ENCODE measurements at regions not wholly inside any gene's neighbourhood (a gene's known extent, or its start where the extent isn't known, plus 50 kb on each side); places are given as distances from the start of the nearest gene placed in this dataset.

DNA sequence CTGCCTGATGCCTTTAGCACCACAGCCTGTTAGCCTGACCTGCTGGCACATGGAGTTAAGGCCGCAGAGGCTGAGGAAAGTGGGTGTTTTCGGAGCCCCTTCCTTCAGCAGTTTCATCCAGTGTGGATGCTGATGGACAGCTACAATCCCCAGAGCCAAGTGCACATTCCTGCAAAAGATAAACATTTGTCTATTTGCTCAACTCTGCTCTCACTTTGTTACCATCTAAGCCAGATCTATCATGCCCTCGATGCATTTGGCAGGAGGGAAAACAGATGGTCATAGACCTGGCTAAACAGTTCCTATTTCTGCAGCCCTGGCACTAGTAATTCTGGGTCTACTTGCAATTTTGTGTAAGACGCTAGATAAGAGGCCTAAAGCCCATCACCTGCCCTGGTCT is 312.9 kb upstream of the RASGRP1 start:
- TF ChIP-seq CTCF (IDR thresholded peaks at IDR 0.05), result no peak
- TF ChIP-seq, protein P1, sequence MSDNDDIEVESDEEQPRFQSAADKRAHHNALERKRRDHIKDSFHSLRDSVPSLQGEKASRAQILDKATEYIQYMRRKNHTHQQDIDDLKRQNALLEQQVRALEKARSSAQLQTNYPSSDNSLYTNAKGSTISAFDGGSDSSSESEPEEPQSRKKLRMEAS (IDR thresholded peaks at IDR 0.05), result no peak
- no peak for TF ChIP-seq POLR2A (IDR thresholded peaks at IDR 0.05; ENCODE audit: low read length)
- no peak for TF ChIP-seq MYC (IDR thresholded peaks at IDR 0.05; ENCODE audit: borderline replicate concordance, low read length)
- TF ChIP-seq FOSL2 (IDR thresholded peaks at IDR 0.05), result no peak
- TF ChIP-seq FOSL2 (CRISPR knock-in tag; IDR thresholded peaks at IDR 0.05), result no peak
- TF ChIP-seq SREBF2 (IDR thresholded peaks at IDR 0.05), result no peak
- TF ChIP-seq, protein P2, sequence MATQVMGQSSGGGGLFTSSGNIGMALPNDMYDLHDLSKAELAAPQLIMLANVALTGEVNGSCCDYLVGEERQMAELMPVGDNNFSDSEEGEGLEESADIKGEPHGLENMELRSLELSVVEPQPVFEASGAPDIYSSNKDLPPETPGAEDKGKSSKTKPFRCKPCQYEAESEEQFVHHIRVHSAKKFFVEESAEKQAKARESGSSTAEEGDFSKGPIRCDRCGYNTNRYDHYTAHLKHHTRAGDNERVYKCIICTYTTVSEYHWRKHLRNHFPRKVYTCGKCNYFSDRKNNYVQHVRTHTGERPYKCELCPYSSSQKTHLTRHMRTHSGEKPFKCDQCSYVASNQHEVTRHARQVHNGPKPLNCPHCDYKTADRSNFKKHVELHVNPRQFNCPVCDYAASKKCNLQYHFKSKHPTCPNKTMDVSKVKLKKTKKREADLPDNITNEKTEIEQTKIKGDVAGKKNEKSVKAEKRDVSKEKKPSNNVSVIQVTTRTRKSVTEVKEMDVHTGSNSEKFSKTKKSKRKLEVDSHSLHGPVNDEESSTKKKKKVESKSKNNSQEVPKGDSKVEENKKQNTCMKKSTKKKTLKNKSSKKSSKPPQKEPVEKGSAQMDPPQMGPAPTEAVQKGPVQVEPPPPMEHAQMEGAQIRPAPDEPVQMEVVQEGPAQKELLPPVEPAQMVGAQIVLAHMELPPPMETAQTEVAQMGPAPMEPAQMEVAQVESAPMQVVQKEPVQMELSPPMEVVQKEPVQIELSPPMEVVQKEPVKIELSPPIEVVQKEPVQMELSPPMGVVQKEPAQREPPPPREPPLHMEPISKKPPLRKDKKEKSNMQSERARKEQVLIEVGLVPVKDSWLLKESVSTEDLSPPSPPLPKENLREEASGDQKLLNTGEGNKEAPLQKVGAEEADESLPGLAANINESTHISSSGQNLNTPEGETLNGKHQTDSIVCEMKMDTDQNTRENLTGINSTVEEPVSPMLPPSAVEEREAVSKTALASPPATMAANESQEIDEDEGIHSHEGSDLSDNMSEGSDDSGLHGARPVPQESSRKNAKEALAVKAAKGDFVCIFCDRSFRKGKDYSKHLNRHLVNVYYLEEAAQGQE (IDR thresholded peaks at IDR 0.05), result no peak
- TF ChIP-seq NFE2L2 (conservative IDR thresholded peaks at IDR 0.05; ENCODE audit: low read length), result no peak

Data from A549 (cell line).